HG03342 (cell line): ENCODE measurements at regions not wholly inside any gene's neighbourhood (a gene's known extent, or its start where the extent isn't known, plus 50 kb on each side); places are given as distances from the start of the nearest gene placed in this dataset.
"Not testable (repeated sequence)": the region's sequence is repeated elsewhere in the genome, so short reads cannot be mapped to it uniquely, and the experiment has no call there.

Experiments used
- ATAC-seq: cut with Tn5 transposase; IDR thresholded peaks from one replicate; pipeline ENCODE4 v1.9.1; 2021; ENCODE audit warnings: mild to moderate bottlenecking, moderate library complexity; ENCODE audit not compliant: unreplicated experiment

- ATAC-seq = no peak
Measured at GRCh38 chr7:69283421-69283820, 314.9 kb upstream of the AUTS2 start.

GRCh38 chr7:69285854-69286253 lies 312.4 kb upstream of the AUTS2 start:
- ATAC-seq = no peak

GRCh38 chr7:69295977-69296376 lies 302.3 kb upstream of the AUTS2 start:
- ATAC-seq = no peak

GRCh38 chr7:69301253-69301652 lies 297.0 kb upstream of the AUTS2 start:
- no peak for ATAC-seq

- ATAC-seq = no peak
Measured at GRCh38 chr7:69309601-69310000, 288.7 kb upstream of the AUTS2 start.

GRCh38 chr7:69311489-69311888 lies 286.8 kb upstream of the AUTS2 start:
- ATAC-seq = no peak

GRCh38 chr7:69313852-69314251 lies 284.4 kb upstream of the AUTS2 start:
- not testable (repeated sequence) for ATAC-seq

- no peak for ATAC-seq
Measured at GRCh38 chr7:69318794-69319193, 279.5 kb upstream of the AUTS2 start.

GRCh38 chr7:69328516-69328915 lies 269.8 kb upstream of the AUTS2 start:
- no peak for ATAC-seq

- ATAC-seq = no peak
Measured at GRCh38 chr7:69334701-69335100, 263.6 kb upstream of the AUTS2 start.

GRCh38 chr7:69335331-69335730 lies 262.9 kb upstream of the AUTS2 start:
- no peak for ATAC-seq

- no peak for ATAC-seq
Measured at GRCh38 chr7:69336976-69337375, 261.3 kb upstream of the AUTS2 start.

GRCh38 chr7:69338144-69338543 lies 260.1 kb upstream of the AUTS2 start:
- no peak for ATAC-seq

GRCh38 chr7:69341288-69341687 lies 257.0 kb upstream of the AUTS2 start:
- ATAC-seq = no peak

- ATAC-seq = no peak
Measured at GRCh38 chr7:69342154-69342884, 256.0 kb upstream of the AUTS2 start.

- no peak for ATAC-seq
Measured at GRCh38 chr7:69349291-69349690, 249.0 kb upstream of the AUTS2 start.

GRCh38 chr7:69358163-69358821 lies 240.0 kb upstream of the AUTS2 start:
- ATAC-seq = no peak

GRCh38 chr7:69359003-69359700 lies 239.1 kb upstream of the AUTS2 start:
- ATAC-seq = no peak

GRCh38 chr7:69360913-69361312 lies 237.4 kb upstream of the AUTS2 start:
- ATAC-seq = no peak

- ATAC-seq = no peak
Measured at GRCh38 chr7:69363136-69363535, 235.1 kb upstream of the AUTS2 start.

- ATAC-seq = no peak
Measured at GRCh38 chr7:69364813-69365643, 233.2 kb upstream of the AUTS2 start.
